Prostate gland (tissue), 2 donors: ENCODE measurements at regions not wholly inside any gene's neighbourhood (a gene's known extent, or its start where the extent isn't known, plus 50 kb on each side); places are given as distances from the start of the nearest gene placed in this dataset.

Experiments
- DNase-seq: peaks from one replicate; pipeline ENCODE4 v3.0.0-alpha.2; 2019; ENCODE audit warnings: low spot score
- H3K27ac ChIP-seq, 2 donors: fragments of 200-600 bp; sonication (generic); 2 replicates each; pipeline ENCODE4 v1.5.1; 2017 to 2019
- H3K27me3 ChIP-seq: fragments of 200-600 bp; sonication (generic); replicated peaks from 2 replicates; pipeline ENCODE4 v1.5.1; 2019; ENCODE audit not compliant: insufficient read depth
- H3K36me3 ChIP-seq, 2 donors: fragments of 200-600 bp; sonication (generic); 1 replicate in 1 of 2; 2 replicates in 1 of 2; pipeline versions ENCODE4 v1.5.1 to v1.8.1; 2017 to 2019
- H3K4me1 ChIP-seq: fragments of 200-600 bp; sonication (generic); replicated peaks from 2 replicates; pipeline ENCODE4 v1.5.1; 2019
- H3K4me3 ChIP-seq, 2 donors: fragments of 200-600 bp; sonication (generic); 2 replicates each; pipeline ENCODE4 v1.5.1; 2017 to 2019
- H3K9me3 ChIP-seq: fragments of 200-600 bp; sonication (generic); 2 replicates; pipeline ENCODE4 v1.5.1; 2017
- POLR2A ChIP-seq: fragments of 450-650 bp; IDR thresholded peaks from one replicate; pipeline ENCODE4 v1.6.1; 2016; ENCODE audit warnings: antibody characterized with exemption, mild to moderate bottlenecking
- POLR2AphosphoS5 ChIP-seq: sonication (generic); formaldehyde crosslinking; IDR thresholded peaks from one replicate; pipeline ENCODE4 v1.6.1; 2017; ENCODE audit warnings: antibody characterized with exemption
- WGBS: methylation state at CpG from one replicate; pipeline ENCODE4 v1.1.5; 2018; 5-methylcytosine and 5-hydroxymethylcytosine counted together
- intact Hi-C: fragments of 100-400 bp; cut with DNase I; formaldehyde crosslinking; loops from one replicate; pipeline ENCODE4 v1.14.2; 2022
- TF ChIP-seq, protein P1 (sequence below), 4 experiments: fragments of 200-600 bp in 2 of 4; fragments of 450-650 bp in 2 of 4; sonication (generic) in 2 of 4; IDR thresholded peaks; 1 replicate in 3 of 4; 2 replicates in 1 of 4; pipeline ENCODE4 v1.5.1; 2016 to 2019; ENCODE audit warnings: antibody characterized with exemption in 4 of 4, mild to moderate bottlenecking in 2 of 4, moderate library complexity in 2 of 4

DNA sequence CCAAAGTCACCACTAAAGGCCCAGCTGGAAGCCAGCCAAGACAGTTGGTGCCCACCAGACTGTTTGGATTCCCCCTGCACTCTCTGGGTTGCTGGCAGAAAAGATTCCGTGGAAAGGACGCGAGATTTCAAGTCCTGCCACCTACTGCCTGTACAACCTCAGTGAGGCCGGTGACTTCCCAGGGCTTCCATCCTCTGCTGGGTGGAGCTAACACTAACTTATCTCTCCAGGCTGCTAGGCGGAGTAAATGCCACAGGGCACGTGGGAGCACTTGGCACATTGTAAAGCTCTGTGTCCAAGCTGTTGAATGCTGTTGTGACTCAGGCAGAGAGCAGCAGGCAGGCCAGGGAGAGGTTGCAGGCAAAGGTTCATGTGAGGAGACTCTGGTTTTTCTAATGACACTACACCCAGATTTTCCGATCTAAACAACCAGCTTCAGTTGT, 50.9 kb upstream of the CDON start:
- H3K4me1 ChIP-seq = peaks cover 21% of the 10 kb centered on the region
- TF ChIP-seq POLR2AphosphoS5 = peak; percentile 96
- peak; percentile 36 for TF ChIP-seq POLR2A
- TF ChIP-seq, protein P1, sequence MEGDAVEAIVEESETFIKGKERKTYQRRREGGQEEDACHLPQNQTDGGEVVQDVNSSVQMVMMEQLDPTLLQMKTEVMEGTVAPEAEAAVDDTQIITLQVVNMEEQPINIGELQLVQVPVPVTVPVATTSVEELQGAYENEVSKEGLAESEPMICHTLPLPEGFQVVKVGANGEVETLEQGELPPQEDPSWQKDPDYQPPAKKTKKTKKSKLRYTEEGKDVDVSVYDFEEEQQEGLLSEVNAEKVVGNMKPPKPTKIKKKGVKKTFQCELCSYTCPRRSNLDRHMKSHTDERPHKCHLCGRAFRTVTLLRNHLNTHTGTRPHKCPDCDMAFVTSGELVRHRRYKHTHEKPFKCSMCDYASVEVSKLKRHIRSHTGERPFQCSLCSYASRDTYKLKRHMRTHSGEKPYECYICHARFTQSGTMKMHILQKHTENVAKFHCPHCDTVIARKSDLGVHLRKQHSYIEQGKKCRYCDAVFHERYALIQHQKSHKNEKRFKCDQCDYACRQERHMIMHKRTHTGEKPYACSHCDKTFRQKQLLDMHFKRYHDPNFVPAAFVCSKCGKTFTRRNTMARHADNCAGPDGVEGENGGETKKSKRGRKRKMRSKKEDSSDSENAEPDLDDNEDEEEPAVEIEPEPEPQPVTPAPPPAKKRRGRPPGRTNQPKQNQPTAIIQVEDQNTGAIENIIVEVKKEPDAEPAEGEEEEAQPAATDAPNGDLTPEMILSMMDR (IDR thresholded peaks at IDR 0.05) = peak in 1 of 4 experiments; percentile 35
- no peaks in the 10 kb centered on the region for H3K36me3 ChIP-seq
- peak overlapping the region; percentile 4 to 59 for H3K27ac ChIP-seq
- peak; percentile 93 for DNase-seq
- intact Hi-C loops = loop anchor here (5.0 kb wide), 1 partner anchor 51 kb away; the partner anchor contains the start of gene CDON
- 29% methylated on average over 7 of the region's 7 CpGs for WGBS
- H3K4me3 ChIP-seq = no peak overlapping the region
- no peaks in the 10 kb centered on the region for H3K27me3 ChIP-seq
- no peaks in the 10 kb centered on the region for H3K9me3 ChIP-seq

DNA sequence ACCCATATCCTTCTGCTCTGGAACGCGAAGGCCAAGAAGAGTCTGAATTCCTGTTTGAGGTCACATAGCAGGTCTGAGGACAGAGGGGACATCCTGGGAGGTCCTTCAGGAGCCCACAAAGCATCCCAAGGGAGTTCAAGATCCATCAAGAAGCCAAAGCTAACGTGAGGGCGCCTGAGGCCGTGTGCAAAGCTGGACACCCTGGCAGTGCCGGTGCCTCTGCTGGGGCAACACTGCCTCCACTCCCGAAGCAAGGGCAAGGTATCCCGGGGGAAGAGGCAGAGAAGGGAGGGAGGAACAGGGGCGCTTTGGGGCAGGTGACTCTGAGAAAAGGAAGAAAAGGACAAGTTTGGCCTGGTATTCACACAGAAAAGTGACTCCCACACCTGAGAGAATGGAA, 50.3 kb upstream of the CDON start:
- 79% methylated on average over 9 of the region's 9 CpGs for WGBS

DNA sequence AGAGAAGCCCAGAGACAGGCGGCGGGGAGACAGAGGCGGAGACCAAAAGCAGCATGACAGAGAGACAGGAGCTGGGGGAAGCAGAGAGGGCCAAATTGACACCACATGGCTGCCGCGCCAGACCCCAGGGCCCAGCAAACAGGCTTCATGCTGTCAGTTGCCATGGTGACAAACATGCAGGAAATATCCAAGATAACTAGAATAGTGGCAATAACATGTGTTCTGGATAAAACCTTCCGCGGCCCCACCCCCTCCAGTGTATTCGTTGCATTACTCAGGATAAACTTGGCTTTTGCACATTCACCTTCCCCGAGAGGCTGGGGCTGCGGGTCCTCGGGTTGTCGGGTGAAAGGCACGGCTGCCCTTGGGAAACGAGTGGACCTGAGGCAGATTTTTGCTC, 49.9 kb upstream of the CDON start:
- H3K4me1 ChIP-seq = peaks cover 21% of the 10 kb centered on the region
- H3K27ac ChIP-seq = no peak overlapping the region
- H3K27me3 ChIP-seq = no peaks in the 10 kb centered on the region
- TF ChIP-seq, protein P1 (IDR thresholded peaks at IDR 0.05) = no peak
- TF ChIP-seq POLR2A (no peak), POLR2AphosphoS5 (no peak)
- H3K36me3 ChIP-seq = no peaks in the 10 kb centered on the region
- DNase-seq = no peak
- WGBS = 82% methylated on average over 14 of the region's 14 CpGs
- no peaks in the 10 kb centered on the region for H3K9me3 ChIP-seq
- intact Hi-C loops = loop anchor here (5.0 kb wide), 1 partner anchor 50 kb away; the partner anchor contains the start of gene CDON
- no peak overlapping the region for H3K4me3 ChIP-seq

More for the DNA sequence above, 50.3 kb upstream of the CDON start:
- Histone ChIP-seq H3K9me3 (no peaks in the 10 kb centered on the region), H3K27ac (no peak overlapping the region), H3K27me3 (no peaks in the 10 kb centered on the region), H3K36me3 (no peaks in the 10 kb centered on the region), H3K4me1 (peaks cover 21% of the 10 kb centered on the region), H3K4me3 (no peak overlapping the region)
- intact Hi-C loops = loop anchor here (5.0 kb wide), 1 partner anchor 51 kb away; the partner anchor contains the start of gene CDON
- TF ChIP-seq, protein P1 (IDR thresholded peaks at IDR 0.05) = no peak
- TF ChIP-seq POLR2A (no peak), POLR2AphosphoS5 (no peak)
- no peak for DNase-seq
